ENCODE measurements at regions not wholly inside any gene's neighbourhood (a gene's known extent, or its start where the extent isn't known, plus 50 kb on each side); places are given as distances from the start of the nearest gene placed in this dataset.

DNA sequence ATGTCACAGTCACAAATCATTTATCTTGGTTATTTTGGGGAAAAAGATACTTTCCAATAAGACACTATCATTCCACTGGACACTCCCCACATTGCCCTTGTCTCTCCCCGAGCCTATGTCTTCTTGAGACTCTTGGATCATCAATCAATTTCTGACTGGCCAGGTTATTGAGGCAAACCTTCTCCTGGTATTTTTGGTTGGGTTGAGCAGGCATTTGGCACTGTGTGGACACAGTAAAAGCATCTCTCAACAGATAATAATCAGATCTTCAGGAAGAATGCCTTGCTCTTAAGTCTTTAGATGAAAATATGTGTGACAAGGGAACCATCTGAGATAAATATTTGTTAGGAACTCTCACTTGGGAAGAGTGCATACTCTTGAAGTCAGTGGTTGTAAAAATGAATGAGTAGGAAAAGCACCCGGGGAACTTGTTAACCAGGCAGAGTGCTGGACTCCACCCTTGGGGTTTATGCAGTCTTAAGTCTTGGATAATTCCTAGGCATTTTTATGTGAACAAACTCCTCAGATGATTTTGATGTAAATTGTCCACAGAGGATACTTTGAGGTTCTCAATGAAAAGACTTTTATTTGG is 223.8 kb upstream of the CLINT1 start:
- peak; percentile 35 for DNase-seq

DNA sequence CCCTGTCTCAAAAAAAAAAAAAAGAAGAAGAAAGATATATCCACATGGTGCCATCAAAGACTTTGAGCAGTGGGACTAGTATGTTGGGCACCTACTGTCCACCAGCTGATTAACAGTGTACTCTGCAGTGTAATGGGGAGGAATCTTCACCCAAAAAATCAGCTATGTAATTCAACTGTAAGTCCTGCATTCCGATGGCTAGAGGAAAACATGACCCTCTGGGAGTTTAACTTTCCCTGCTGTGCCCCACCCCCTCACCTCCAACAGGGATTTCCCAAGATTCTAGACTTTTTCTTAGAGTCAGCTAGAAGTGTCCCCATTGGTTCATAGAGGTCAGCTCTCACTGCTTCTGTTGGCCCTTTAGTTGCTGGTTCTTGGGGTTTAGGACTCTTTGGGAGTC is 221.2 kb upstream of the CLINT1 start:
- DNase-seq: no peak

DNA sequence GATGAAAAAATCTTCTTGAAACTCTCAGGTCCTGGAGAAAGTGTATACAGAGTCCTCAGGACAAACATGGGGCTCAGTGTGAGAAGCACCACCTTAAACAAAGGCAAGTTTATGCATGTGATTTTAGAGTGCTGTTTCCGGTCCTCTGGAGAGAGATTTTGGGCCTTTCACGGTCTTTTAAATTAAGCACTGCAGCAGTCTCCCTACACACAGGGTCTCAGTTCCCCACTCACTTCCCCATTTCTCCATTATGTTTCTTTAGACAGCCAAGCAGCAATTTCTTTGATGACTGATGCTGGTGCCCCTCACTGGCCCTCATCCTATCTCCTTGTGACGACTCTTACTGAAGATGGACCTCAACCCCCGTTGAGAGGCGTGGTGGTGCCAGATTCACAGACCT is 220.2 kb upstream of the CLINT1 start:
- no peak for DNase-seq

DNA sequence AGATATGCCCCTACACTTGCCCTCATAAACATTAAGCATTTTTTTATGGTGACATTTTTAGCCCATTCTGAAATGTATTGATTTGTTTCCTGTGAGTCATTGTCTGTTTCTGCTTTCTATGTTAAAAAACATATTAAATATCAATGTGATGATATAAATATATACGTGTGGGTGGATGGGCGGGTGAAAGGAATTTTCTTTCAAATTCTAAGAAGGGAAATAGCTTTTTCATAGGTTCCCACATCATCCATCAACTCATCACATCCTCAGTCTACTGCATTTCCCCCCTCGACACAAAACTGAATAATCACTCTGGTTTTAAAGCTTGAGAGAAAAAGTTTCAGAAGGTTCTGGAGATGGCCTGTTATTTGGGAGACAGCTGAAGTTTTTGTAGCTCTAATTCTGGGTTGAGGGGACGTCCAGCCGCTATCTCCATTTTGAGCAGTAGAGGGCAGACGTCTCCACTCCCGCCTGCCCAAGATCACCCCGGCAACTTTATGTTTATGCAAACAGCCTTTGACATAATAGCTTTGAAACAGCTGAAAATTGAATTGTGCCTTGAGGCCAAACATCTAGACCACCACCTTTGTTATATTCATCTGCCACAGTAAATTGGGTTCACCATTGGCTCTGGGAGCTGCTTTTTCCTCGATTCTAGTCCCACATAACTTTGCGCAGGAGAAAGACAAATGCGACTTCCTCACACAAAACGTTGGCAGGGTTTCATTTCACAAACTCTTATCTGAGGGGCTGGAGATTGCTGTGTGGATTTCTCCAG is 216.2 kb upstream of the CLINT1 start:
- peak; percentile 98 for DNase-seq

DNA sequence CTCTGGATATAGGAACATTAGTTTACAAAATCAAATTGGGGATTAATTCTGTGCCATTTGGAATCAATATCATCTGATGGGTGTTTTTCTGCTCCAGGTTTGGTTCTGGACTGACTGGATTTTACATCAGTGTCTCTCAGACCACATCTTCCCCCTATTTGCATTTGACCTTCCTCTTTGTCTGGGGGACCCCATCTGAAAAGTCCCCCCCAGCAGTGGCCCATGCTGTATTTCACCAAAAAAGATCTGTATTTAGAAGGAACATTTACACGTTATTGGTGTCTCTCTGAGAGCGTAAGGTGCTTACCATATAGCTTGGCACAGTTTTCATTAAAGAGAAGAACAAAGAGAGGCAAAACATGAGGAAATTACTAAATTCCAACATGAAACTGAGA is 215.6 kb upstream of the CLINT1 start:
- DNase-seq: no peak

DNA sequence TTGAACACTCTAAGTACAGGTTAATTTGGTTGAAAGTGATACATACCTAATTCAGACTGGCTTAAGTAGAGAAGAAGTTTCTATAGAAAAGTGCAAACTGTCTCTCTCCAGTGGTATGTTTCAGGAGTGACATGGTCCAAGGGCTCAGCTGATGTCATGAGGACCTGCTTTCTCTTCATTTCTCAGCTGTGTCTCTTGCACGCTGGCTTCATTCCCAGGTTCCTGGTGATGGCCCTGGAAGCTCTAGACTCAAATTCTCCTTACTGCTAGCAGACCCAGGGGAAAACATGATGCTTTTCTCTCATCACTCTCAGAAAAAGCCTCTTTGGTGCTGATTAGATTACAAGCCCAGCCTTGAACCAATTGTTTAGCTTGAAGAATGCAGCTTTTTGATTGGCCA is 211.9 kb upstream of the CLINT1 start:
- peak; percentile 22 for DNase-seq

DNA sequence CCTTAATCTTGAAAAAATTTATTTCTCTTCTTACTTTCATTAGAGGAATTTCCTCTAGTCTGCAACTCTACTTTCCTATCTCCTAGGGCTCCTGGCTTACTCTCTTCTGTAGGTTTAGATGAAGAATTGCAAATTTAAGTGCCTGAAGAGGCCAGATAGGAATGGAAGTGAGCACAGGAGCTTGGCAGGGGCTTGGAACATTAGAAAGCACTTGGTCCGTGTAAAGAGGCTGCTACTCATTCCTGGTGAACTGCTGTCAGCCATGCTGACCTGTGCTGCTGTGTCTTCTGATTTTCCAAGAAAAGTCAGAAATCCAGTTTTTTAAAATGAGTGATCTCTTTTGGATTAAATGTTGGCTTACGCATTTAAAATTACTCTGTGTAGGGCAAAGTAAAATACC is 210.9 kb upstream of the CLINT1 start:
- DNase-seq: no peak

DNA sequence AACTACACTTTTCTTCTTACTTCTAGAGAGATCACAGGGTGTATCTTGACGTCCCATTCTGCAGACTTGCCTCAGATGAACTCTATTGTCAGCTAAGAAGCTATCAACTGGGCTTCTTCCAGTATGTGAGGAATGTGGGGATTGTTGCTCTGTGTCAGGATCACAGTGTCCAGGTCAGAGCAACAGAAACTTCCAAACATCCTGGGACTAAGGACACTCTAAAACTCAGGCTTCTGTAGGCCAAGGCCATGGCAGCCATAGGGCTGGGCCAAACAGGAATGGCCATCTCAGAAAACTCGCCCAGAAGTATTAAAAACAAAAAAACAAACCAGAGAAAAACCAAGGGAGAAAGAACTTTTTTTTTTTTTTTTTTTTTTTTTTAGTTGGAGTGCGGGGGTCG is 210.0 kb upstream of the CLINT1 start:
- no peak for DNase-seq

DNA sequence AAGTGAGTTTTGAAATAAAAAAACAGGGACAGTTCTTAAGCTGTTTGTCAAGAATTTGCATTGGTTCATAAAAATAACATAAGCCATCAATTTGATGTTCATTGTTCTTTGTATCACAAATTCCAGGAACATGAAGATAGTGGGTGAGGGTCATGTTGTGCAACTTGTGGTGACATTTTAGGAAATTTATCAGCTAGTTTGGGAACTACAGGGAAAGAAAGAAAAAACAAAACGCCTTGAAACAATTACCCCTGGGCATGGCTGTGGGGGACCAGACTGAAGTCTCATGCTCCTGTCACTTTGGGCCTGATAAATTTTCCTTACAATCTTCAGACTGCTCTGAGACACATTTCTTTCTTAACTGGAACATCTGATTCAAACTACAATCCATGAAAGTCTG is 207.1 kb upstream of the CLINT1 start:
- DNase-seq: peak; percentile 55

DNA sequence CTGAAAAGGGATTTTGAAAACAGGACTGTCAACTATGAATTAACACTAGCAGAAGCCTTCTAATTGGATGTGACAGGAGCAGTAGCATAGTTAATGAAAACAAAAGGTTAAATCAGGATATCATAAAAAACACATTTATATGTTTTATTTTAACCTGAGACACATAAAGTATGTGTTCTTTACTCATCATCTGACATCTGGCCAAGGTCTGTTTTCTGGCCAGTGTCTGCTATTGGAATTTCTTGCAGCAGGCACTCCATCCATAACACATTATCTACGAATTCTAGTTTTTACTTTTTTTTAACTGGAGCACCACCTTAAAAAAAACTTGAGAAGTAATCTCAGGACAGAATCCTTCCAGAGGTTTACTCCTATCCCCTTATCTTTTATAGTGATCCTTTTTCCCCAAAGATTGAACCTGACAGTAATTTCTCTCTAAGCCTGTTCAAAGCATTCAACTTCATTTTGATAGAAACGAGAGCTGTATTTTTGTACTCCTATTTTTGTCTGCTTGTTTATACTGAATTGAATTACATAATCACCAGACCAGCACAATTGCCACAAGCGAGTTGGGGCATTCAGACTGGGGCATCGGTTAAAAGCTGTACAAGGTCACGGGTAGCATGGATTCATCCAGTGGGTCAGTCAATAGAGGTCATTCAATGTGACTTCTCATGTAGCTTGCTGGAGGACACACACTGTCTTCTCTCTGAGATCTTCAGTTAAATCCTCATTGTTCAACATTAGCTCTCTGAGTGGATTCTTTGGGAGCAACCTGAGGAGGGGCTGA is 205.6 kb upstream of the CLINT1 start:
- peak; percentile 41 for DNase-seq

DNA sequence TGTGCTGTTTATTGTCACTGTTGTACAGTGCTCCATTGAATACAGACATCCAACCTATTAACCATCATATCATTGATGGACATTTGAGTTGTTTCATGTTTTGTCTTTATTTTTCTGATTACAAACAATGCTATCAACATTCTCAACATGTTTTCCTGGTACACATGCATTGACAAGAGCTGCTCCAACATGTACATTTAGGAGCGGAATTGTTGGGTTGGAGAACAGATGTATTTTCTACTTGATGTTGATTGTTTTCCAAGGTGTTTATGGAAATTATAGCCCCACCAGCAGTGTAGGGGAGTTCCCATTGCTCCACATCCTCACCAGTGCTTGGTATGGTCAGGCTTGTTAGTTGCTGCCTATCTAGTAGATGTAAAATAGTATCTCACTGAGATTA is 204.1 kb upstream of the CLINT1 start:
- no peak for DNase-seq

DNA sequence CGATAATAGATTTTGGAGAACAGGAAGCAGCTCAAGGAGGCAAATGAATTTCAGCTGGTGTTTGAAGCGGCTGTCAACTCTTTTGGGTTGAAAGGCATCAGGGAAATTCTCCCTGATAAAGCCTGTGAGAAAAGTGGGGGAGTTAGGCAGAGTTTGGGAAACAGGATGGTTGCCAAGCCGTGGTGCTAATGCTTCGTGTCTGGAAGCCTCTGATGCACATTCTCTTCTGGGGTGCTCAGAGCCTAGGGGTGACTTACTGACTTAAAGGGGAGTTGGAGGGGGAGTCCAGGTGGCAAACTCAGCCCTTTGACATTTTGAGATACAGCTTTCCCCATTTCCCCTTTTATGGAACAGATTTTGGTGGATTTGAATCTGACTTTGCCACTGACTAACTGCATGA is 202.5 kb upstream of the CLINT1 start:
- no peak for DNase-seq

DNA sequence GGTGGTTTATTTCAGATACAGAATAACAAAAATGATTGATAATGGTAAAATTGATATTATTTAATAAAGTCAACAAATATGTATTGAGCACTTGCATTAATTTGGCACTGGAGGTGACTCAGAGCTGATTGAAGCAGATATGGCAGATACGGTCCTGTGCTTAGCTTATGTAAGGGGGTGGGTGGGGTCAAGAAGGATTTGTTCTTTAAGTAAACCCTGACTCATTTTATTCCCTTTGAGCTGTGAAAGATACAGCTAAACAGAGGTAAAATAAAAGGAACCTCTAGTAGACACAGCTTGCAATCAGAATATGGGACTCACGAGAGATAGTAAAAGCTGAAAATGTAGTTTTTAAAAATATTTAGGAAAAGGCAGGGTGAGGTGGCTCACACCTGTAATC is 201.3 kb upstream of the CLINT1 start:
- peak; percentile 18 for DNase-seq

DNA sequence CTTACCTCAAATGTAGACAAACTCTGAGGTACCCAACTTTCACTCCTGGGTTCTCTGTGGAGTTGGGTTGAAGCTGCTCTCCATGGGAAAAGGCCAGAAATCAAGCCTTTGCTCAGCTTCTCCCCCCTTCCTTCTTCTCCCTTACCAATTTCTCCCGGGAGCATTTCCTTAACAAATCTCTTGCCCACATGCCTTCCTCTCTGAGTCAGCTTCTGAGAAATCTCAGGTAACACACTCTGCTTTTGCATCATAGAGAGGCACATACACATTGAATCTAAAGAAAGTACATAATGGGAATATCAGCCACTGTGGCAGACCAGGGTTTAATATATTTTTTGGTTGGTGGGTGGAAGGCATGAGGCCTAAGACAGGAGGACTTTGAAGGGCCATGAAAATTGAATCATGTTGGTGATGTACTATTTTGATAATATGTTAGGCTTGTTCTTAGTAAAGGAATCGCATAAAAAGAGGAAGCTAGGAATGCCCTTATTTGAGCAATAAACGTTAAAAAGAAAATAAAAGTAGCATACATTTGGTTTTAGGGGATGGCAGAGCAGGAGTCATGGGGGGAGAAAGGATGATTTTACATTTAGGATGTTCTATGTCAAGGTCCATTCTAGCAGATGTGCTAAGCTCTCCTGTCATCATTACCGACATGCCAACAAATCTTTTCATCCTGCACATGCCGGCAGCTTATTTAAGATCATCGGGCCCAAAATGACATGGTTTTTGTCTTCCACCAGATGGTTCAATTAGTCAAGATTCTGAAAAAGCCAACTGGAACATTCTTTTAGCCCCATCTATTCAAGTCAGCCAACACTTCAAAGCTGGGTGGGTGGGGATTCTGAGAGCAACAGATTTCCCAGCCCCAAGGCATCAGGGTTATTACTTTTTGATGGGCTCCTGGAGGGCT is 199.5 kb upstream of the CLINT1 start:
- peak; percentile 62 for DNase-seq

DNA sequence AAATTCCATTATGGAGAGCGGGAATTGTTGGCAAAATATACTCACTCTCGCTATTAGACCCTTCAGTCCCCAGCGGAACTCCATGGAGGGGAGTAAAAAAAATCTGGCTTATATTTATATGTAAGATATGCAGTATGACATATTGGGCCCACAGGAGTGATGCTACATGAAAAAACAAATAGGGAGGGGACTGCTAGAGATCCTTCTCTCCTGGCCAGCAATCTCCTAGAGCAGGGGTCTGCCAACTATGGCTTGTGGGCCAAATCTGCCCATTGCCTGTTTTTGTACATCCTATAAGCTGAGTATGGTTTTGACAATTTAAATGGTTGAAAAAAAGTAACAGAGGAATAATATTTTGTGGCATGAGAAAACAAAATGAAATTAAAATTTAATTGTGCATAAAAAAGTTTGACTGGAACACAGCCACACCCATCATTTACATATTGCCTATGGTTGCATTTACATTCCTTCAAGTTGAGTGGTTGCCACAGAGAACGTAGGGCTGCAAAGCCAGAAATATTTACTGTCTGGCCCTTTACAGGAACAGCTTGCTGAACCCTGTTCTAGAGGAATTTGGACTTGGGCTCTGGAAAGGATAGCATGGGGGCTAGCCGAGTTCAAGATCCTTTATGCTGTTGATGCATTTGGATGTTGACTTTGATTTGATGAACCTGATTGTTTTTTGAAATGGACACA is 197.3 kb upstream of the CLINT1 start:
- DNase-seq: peak; percentile 84

DNA sequence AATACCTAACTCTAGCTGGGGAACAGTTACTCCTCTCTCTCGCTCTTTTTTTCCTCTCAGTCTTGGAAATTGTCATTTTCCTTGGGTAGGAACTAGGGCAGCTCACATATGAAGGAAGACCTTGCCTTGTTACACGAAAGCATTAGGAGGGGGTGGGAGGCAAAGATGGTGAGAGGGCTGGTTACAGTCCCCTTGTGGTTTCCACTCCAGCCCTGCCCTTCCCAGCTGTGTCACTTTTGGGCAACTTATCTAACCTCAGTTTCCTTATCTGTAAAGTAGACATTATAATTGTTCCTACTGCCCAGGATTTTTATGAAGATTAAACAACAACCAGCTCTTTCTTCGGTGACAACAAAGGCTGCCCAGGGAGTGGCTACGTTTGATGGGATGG is 196.2 kb upstream of the CLINT1 start:
- no peak for DNase-seq

DNA sequence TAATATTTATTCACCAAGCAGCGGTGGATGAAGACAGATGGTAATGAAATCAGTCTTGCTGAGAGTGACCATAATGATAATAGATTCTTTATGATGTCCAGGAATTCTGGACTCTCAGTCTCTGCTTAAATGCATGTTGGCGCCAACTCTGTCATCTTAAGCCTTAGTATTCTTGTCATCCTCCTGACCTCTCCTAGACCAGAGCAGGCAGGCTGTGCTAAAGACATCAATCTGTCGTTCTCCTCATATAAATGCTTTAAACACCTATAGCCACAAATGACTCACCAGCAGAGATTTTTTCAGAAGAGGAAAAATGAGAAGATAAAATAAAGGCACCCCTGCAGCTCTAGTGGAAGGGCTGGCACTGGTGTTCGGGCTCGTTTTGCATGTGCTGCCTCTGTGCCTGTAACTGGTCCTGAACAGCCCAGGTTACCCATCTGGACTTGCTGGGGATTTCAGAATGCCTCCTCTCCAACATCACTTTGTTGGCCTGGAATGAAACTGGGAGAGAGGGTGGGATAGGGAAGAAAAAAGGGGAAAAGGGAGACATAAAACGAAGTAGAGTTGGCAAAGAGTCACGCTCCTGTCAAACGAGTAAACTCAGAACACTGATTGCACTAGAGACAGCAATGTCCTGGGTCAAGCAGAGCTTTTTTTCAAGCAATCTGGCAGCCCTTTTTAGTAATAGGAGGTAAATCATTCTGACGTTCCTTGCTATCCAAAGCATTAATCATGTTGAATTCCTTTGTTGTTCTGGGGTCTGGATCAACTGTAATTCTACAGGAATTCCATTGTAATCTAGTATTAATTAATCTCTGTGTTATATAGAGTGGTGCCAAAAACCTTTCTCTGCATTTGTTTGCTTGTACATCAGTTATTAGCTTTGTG is 195.5 kb upstream of the CLINT1 start:
- DNase-seq: peak; percentile 86

DNA sequence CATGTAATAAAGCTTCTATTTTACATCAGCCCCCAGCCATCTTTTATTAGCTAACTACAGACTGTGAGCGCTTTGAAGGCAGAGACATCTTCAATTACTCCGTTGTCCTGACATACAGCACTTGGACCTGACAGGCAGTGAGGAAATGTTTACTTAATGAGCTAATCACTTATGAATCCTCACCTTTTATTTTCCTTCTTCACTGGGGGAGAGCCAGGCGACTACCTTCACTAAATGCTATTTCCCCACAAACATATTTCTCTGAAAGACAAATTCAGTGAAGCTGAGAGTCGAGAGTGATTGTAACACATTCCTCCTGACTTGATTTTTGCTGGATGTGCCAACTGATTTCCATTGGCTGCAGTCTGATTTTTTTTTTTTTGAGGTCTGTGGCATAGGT is 192.1 kb upstream of the CLINT1 start:
- DNase-seq: peak; percentile 54

DNA sequence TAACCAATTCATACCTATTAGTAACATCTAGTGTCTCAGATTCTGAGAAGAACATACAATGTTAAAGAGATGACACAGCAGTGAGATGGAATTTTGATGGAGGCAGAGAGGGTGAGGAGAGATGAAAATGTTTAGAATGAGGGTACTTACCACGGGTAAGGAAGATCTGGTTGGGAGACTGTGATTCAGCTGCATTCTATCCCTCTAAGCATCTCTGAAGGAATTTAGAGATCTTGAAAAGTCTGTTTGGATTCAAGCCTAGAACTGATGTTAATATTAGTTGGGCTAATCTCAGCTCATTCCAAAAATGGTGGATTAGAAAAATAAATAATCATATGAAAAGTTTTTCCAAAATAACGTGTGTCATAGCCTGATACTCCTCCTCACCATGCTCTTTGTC is 191.5 kb upstream of the CLINT1 start:
- DNase-seq: peak; percentile 91

DNA sequence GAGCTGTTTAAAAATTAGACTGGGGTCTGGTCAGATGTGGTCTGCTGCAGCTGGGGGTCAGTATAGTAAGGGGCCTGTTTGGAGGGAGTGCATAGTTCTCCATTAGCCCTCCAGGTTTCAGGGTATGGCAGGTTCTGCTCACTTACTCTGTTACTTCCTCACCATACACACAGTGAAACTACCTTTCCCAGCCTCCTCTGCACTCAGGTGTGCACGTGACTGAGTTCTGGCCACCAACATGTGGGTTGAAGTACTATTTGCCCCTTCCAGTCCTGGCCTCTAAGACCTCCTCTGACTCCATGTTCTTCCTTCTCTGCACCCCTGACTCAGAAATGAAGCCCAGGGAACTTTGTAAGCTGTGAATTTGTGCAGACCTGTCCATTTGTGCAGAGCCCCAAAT is 190.5 kb upstream of the CLINT1 start:
- DNase-seq: no peak

DNA sequence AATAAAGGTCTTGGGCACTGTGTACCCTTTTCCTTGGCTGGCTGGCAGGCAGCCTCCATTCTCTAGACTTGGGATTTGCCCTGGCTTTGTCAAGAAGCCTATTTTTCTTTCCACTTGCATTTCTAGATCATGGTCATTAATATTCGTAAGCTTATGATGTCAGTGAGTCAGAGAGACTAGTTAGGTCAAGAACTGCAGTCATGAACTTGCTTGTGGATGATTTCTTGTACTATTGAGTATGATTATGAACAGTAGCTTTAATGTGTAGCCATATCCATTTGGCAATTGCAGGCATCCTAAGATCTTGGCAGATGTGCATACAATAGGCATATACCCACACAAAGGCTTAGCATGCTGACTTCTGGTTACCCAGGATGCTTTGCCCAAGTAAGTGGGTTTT is 186.8 kb upstream of the CLINT1 start:
- DNase-seq: no peak
